Keratinocyte (primary cell): ENCODE measurements at regions not wholly inside any gene's neighbourhood (a gene's known extent, or its start where the extent isn't known, plus 50 kb on each side); places are given as distances from the start of the nearest gene placed in this dataset.

ENCODE experiments used
- DNase-seq: peaks from one replicate; pipeline ENCODE4 v3.0.0-alpha.2; 2011; ENCODE audit warnings: low read depth, missing footprints, low spot score
- FAIRE-seq: peaks from 2 replicates; lab custom pipeline; 2011; peaks lifted over from hg19 to GRCh38; lab: Jason Lieb, UNC
- H2AFZ ChIP-seq: 2 replicates; pipeline ENCODE4 v1.6.0; 2012; ENCODE audit warnings: low read length, control low read depth, inconsistent platforms; ENCODE audit not compliant: control insufficient read depth
- H3K27ac ChIP-seq: 2 replicates; pipeline ENCODE4 v1.5.1; 2011; ENCODE audit warnings: low read length; ENCODE audit not compliant: control insufficient read depth, insufficient read depth
- H3K27me3 ChIP-seq: 3 replicates; pipeline ENCODE4 v1.6.0; 2011; ENCODE audit warnings: low read length; ENCODE audit not compliant: control insufficient read depth, insufficient read depth; ENCODE audit errors: extremely low read depth
- H3K36me3 ChIP-seq, 2 experiments: 2 replicates in 1 of 2; 3 replicates in 1 of 2; pipeline ENCODE4 v1.5.1; 2011; ENCODE audit warnings: low read length in 2 of 2, mild to moderate bottlenecking in 1 of 2; ENCODE audit not compliant: control insufficient read depth in 2 of 2, insufficient read depth in 2 of 2; ENCODE audit errors: extremely low read depth in 1 of 2
- H3K4me1 ChIP-seq: 3 replicates; pipeline ENCODE4 v1.5.1; 2011; ENCODE audit warnings: low read length; ENCODE audit not compliant: control insufficient read depth, insufficient read depth; ENCODE audit errors: extremely low read depth
- H3K4me2 ChIP-seq: 3 replicates; pipeline ENCODE4 v1.6.0; 2011; ENCODE audit warnings: low read depth, low read length; ENCODE audit not compliant: control insufficient read depth, insufficient read depth; ENCODE audit errors: extremely low read depth
- H3K4me3 ChIP-seq, 3 experiments: fragments of 200-600 bp in 1 of 3; sonication (generic) in 1 of 3; 2 replicates in 2 of 3; 3 replicates in 1 of 3; pipeline ENCODE4 v1.5.1; 2011 to 2016; ENCODE audit warnings: low read length in 3 of 3, mild to moderate bottlenecking in 3 of 3, control low read depth in 2 of 3, inconsistent platforms in 1 of 3, low read depth in 1 of 3, mixed read lengths in 1 of 3, mixed run types in 1 of 3, moderate library complexity in 1 of 3; ENCODE audit not compliant: control insufficient read depth in 2 of 3, insufficient read depth in 2 of 3; ENCODE audit errors: extremely low read depth in 1 of 3
- H3K79me2 ChIP-seq: 2 replicates; pipeline ENCODE4 v1.6.0; 2012; ENCODE audit warnings: low read length; ENCODE audit not compliant: control insufficient read depth, insufficient read depth
- H3K9ac ChIP-seq: 3 replicates; pipeline ENCODE4 v1.6.0; 2011; ENCODE audit warnings: low read length; ENCODE audit not compliant: control insufficient read depth, insufficient read depth; ENCODE audit errors: extremely low read depth
- H3K9me1 ChIP-seq: 3 replicates; pipeline ENCODE4 v1.6.0; 2011; ENCODE audit warnings: low read length; ENCODE audit not compliant: control insufficient read depth, insufficient read depth; ENCODE audit errors: extremely low read depth
- H3K9me3 ChIP-seq: 2 replicates; pipeline ENCODE4 v1.5.1; 2012; ENCODE audit warnings: low read depth, low read length; ENCODE audit not compliant: control insufficient read depth
- H4K20me1 ChIP-seq: 3 replicates; pipeline ENCODE4 v1.6.0; 2011; ENCODE audit warnings: low read length; ENCODE audit not compliant: control insufficient read depth, insufficient read depth; ENCODE audit errors: extremely low read depth
- CTCF ChIP-seq, 3 experiments: IDR thresholded peaks in 1 of 3; conservative IDR thresholded peaks in 1 of 3; optimal IDR thresholded peaks in 1 of 3; 2 replicates in 2 of 3; 3 replicates in 1 of 3; pipeline versions ENCODE3 to v1.5.1; 2011; ENCODE audit warnings: low read length in 3 of 3, mild to moderate bottlenecking in 3 of 3, moderate library complexity in 2 of 3, control low read depth in 1 of 3, inconsistent platforms in 1 of 3; ENCODE audit not compliant: insufficient read depth in 2 of 3; ENCODE audit errors: extremely low read depth in 1 of 3
- EZH2 ChIP-seq: IDR thresholded peaks from one replicate; pipeline ENCODE4 v1.6.1; 2012; ENCODE audit warnings: inconsistent platforms, mild to moderate bottlenecking, low read length, moderate library complexity
- dilution Hi-C: fragments of 300-500 bp; cut with MboI; formaldehyde crosslinking; loops from one replicate; pipeline ENCODE4 v1.7.0; 2020; ENCODE audit warnings: low sequenced_read_pairs; ENCODE audit not compliant: extremely low pct_ligation_motif_present

GRCh38 chr13:73610799-73611592, 523.2 kb downstream of the KLF12 start:
- H3K4me3 ChIP-seq, result peak overlapping the region in 2 of 3 experiments; percentile 39 to 49

DNA sequence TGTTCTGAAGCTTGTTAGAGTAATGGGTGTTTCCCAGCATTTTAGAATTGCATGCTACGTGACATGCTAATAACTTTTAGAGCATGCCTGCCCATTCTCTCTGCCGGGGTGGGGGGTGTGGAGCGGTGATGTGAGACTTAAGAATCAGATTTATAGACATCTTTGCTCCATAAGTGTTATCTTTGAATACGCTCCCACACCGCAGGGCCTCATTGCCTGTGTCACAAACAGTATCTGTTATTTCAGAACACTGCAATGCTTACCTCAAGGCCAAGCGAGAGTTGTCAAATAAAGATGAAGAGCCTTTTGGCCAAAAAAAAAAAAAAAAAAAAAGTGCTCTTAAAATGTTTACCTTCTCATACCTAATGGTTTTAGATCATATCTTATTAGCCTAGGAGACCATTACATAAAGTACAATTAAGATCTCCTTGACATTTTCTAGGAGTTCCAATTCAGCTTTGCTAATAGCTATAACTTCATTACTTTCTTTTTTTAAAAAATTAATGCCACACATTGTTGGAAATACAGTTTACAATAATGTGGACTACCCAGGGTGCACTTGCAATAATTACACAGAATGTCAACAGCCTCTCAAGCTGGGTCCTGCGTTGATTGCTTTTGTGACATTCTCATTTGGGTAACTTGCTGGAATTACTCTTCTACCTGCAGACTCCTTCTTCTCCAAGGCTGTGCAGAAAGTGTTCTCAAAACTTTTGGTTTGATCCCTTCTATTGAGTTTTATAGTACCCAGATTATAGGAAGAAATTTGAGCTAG, 525.3 kb downstream of the KLF12 start:
- Histone ChIP-seq H4K20me1 (no peaks in the 10 kb centered on the region), H2AFZ (peak overlapping the region; percentile 72), H3K27ac (no peak overlapping the region), H3K9me3 (peaks cover 2% of the 10 kb centered on the region), H3K4me2 (no peak overlapping the region), H3K79me2 (no peaks in the 10 kb centered on the region), H3K36me3 (no peaks in the 10 kb centered on the region), H3K27me3 (no peaks in the 10 kb centered on the region), H3K4me3 (no peak overlapping the region), H3K9me1 (no peaks in the 10 kb centered on the region), H3K4me1 (peaks cover 24% of the 10 kb centered on the region), H3K9ac (no peak overlapping the region)
- FAIRE-seq (no peak), DNase-seq (no peak)
- TF ChIP-seq EZH2 (no peak), CTCF (optimal IDR thresholded peaks at IDR 0.05 in 1 of 3, IDR thresholded peaks at IDR 0.05 in 1 of 3, conservative IDR thresholded peaks at IDR 0.05 in 1 of 3; ENCODE audit: extremely low read depth in 1 of 3, insufficient read depth in 2 of 3, low read length in 3 of 3) (no peak)
- dilution Hi-C loops, result no loop called here

More at GRCh38 chr13:73610799-73611592, 523.2 kb downstream of the KLF12 start:
- H3K4me2 ChIP-seq, result peak overlapping the region; percentile 82
- H3K27ac ChIP-seq, result peak overlapping the region; percentile 71
- H3K9me3 ChIP-seq, result no peaks in the 10 kb centered on the region
- no peaks in the 10 kb centered on the region for H3K36me3 ChIP-seq
- peaks cover 24% of the 10 kb centered on the region for H3K4me1 ChIP-seq
- FAIRE-seq (peak; percentile 76), DNase-seq (no peak)
- no peaks in the 10 kb centered on the region for H3K79me2 ChIP-seq
- H4K20me1 ChIP-seq, result no peaks in the 10 kb centered on the region
- peak overlapping the region; percentile 49 for H3K9ac ChIP-seq
- dilution Hi-C loops, result no loop called here
- H3K27me3 ChIP-seq, result no peaks in the 10 kb centered on the region
- H3K9me1 ChIP-seq, result no peaks in the 10 kb centered on the region
- H2AFZ ChIP-seq, result peak overlapping the region; percentile 82
- TF ChIP-seq CTCF (optimal IDR thresholded peaks at IDR 0.05 in 1 of 3, IDR thresholded peaks at IDR 0.05 in 1 of 3, conservative IDR thresholded peaks at IDR 0.05 in 1 of 3; ENCODE audit: extremely low read depth in 1 of 3, insufficient read depth in 2 of 3, low read length in 3 of 3) (no peak), EZH2 (no peak)
